Activated T-cell treated with anti-CD3 and anti-CD28 coated beads for 1 hour (primary cell): ENCODE measurements at regions not wholly inside any gene's neighbourhood (a gene's known extent, or its start where the extent isn't known, plus 50 kb on each side); places are given as distances from the start of the nearest gene placed in this dataset.
"Not testable (repeated sequence)": the region's sequence is repeated elsewhere in the genome, so short reads cannot be mapped to it uniquely, and the experiment has no call there.

Source experiments
- DNase-seq: peaks from one replicate; pipeline ENCODE4 v3.0.0-alpha.2; 2020; ENCODE audit warnings: low read depth

DNA sequence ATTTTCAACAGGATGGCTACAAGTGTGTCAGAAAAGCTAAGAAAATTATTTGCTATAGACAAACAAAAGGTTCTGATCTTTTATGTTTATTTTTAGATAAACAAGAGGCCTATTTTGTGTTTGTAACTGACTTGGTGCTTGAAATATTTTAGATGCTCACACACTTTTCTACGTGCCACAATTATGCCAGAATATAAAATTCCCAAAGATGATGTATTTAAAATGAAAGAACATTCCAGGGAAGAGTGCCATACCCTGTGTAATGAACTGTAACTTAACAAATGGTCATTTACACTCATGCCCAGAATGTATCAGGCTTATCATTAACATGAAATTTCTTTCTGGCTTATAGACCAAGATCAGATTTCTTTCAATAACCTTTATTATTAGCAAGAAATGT is 144.9 kb upstream of the MTPN start:
- no peak for DNase-seq

DNA sequence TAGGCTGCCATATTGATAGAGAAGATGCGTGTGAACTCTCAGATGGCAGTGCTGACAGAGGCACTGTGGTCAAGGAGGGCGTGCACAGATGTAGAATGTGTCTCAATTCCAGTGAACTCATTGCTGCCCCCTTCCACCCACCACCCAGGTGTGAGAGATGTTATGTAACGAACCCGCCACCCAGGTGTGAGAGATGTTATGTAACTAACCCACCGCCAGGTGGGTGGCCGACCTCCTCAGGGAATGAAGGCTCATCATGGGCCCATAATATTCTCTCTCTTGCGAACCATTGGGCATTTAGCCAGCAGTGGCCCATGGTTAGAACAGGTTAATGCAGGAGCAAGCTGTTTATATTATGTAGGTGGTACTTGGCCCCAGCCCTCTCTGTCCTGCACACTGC is 140.4 kb upstream of the MTPN start:
- no peak for DNase-seq

DNA sequence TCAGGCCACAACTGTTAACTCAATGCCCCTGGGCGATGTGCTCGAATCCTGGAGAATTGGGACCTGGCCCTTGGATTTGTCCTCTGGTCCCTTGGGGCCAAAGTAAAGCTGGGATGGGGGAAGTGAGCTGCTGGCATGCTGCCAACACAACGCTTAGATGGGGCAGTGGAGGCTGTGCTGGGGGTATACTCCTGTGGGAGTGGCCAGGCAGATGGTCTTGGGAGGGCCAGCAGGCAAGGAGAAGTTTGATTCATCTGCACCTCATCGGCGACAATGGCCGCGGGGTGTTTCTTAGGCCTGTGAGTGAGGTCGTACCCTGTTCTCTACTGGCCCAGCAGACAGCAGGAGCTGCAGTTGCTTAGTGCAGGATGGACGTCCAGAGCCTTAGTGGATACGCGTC is 139.0 kb upstream of the MTPN start:
- no peak for DNase-seq

DNA sequence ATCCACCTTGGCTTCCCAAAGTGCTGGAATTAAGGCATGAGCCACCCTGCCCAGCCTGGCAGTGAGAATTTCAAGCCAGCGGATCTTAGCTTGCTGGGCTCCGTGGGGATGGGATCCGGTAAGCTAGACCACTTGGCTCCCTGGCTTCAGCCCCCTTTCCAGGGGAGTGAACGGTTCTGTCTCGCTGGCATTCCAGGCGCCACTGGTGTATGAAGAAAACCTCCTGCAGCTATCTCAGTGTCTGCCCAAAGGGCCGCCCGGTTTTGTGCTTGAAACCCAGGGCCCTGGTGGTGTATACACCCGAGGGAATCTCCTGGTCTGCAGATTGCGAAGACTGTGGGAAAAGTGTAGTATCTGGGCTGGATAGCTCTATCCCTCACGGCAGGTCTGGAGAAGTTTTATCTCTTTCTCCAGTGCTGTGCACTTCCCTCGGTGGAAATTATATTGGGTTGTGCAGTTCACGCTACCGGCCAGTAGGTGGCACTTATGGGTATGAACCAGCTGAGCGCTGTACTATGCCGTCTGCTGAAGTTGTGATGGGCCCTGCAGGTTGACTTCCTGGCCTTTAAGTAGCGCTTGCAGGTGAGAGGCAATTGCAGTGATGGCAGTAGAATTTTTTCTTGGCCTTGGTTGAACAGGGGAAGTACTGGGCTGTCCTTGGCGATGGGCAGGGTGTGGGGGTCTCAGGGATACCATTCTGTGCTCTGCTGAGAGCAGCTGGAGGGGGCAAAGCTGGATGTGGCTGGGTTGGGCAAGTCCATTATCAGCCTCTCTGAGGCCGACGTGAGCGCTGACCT is 138.0 kb upstream of the MTPN start:
- DNase-seq: peak; percentile 4

DNA sequence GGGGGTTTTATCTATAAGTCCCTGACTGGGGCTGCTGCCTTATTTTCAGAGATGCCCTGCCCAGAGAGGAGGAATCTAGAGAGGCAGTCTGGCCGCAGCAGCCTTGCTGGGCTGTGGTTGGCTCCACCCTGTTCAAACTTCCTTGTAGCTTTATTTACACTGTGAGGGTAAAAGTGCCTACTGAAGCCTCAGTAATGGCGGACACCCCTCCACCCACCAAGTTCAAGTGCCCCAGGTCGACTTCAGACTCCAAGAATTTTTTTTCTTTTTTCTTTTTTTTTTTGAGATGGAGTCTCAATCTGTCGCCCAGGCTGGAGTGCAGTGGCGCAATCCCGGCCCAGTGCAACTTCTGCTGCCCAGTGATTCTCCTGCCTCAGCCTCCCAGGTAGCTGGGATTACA is 137.3 kb upstream of the MTPN start:
- DNase-seq: not testable (repeated sequence)

DNA sequence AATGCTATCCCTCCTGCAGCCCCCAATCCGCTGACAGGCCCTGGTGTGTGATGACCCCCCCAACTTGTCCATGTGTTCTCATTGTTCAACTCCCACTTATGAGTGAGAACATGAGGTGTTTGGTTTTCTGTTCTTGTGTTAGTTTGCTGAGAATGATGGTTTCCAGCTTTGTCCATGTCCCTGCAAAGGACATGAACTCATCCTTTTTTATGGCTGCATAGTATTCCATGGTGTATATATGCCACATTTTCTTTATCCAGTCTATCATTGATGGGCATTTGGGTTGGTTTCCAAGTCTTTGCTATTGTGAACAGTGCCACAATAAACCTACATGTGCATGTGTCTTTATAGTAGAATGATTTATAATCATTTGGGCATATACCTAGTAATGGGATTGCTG is 131.9 kb upstream of the MTPN start:
- DNase-seq: not testable (repeated sequence)

DNA sequence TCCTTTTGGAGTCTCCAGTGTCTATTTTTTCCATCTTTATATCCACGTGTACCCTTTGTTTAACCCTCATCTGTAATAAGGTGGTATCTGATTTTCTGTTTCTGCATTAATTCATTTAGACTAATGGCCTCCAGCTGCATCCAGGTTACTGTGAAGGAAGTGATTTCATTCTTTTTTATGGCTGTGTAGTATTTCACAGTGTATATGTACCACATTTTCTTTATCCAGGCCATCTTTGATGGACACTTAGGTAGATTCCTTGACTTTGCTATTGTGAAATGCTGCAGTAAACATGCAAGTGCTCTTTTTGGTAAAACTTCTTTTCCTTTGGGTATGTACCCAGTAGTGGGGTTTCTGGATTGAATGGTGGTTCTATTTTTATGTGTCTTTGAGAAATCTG is 128.0 kb upstream of the MTPN start:
- no peak for DNase-seq

DNA sequence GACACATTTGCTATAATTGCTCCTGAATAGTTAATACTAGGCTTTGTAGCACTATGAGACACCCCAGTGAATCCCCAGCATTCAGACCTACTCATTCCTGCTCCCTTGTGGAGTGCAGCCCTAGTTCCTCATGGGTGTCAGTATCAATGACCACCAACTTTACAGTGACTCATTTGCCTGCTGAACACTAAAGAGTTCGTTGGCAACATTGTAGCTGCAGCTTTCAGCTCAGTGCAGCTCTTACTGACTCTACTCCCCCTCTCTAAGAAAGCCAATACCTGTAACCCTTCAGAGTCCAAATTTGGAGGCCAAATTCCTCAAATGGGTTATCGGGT is 127.1 kb upstream of the MTPN start:
- no peak for DNase-seq

DNA sequence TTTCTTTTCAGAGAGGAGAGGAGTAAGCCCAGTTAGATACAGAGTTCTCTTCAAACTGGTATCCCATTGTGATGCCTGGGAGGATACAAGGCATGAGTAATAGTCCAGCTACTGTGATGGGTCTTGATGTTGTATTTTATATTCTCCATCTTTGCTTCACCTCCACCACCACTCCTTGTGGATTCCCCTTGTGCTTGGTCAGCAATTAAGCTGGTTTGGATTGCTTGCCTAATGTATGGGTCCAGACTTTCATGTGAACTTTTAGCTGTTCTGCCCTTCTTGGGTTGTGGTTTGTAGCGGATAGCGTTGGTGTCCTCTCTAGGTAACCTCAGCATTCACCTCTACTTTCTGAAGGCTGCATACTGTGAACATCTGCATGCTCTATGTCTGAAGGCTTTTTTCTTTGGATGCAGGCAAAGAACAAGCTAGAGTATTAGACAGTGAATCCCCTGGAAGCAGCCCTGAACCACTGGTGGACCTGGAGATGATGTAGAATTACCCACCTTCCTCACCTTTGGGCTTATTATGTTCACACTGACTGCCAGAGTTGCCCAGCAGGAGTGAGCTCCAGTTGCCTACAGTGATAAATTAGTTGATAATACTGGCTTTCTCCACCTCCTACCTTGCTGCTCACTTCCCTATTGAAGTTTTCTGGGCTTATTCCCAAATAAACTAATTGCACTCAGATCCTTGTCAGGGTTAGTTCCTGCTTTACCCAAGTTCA is 126.5 kb upstream of the MTPN start:
- DNase-seq: no peak

DNA sequence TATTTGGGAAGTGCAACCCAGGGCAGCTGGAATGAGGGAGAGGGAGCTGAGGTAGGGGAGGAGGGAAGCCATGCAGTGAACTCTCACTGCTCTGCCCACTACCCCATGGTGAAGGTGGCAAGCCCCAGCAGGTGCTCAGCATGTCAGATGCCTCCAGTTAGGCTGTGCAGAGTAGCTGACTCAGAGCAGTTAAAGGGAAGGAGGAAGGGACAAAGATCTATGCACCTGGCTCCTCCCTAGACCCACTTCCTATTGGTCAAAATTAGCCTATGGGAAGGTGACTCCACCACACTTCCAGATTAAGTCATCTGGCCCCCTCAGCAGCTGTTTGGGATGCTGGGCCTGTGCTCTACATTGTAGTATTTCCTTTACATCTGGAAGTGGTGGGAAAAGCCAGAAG is 125.7 kb upstream of the MTPN start:
- DNase-seq: no peak

DNA sequence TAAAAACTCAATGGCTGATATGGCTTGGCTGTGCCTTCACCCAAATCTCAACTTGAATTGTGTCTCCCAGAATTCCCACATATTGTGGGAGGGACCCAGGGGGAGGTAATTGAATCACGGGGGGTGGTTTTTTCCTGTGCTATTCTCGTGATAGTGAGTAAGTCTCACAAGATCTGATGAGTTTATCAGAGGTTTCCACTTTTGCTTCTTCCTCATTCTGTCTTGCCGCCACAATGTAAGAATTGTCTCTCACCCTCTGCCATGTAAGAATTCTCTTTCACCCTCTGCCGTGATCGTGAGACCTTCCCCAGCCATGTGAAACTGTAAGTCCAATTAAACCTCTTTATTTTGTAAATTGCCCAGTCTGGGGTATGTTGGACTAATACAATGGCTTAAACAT is 115.6 kb upstream of the MTPN start:
- DNase-seq: not testable (repeated sequence)

DNA sequence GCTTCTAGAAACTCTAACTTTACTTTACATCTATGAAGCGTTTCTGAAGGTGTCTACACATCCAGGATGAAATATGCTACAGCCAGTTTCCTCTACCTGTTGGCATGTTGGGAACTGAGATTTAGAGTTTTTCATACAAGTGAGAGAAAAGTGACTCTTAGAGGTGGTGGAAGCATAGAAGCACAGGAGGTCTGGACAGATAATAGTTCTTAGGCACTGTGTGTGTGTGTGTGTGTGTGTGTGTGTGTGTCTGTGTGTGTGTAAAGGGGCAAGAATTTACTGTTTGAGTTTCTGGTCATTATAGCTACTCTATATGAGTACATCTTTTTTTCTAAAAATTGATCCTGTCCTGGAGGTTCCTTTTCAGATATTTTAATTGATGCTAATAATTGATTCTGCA is 110.7 kb upstream of the MTPN start:
- no peak for DNase-seq

DNA sequence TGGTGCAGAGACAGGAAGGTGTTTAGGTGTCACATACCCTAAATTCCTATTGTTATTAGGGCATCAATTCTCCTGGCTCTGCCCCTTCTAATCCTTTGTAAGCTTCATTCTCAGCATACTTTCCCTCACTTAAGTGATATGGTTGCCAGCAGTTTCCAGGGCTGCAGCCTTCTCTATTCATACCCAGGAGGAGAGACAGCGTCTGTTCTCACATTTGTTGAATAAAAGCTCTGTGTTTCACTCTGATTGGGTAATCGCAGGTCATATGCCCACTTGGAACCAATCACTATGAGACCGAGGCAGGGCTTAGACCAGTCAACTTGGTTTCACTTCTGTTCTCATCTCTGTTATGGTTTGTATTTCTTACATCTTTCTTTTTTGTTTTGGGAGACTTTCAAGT is 109.6 kb upstream of the MTPN start:
- DNase-seq: no peak

DNA sequence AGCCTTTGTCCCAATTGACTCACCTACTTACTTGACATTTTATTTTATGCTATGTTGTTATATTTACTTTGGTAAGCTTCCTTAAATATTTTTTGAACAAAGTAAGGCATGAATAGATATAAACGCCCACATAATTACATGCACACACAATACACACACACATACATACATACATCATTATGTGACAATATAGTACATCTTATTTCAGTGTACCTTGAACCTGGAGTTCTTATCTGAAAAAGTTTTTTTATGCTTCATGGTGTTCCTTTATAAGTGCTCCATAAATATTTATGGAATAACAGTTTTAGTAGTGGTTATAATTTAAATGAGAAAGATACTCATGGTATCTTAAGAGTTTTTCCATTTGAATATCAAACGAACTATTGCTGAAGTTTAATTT is 102.8 kb upstream of the MTPN start:
- no peak for DNase-seq

DNA sequence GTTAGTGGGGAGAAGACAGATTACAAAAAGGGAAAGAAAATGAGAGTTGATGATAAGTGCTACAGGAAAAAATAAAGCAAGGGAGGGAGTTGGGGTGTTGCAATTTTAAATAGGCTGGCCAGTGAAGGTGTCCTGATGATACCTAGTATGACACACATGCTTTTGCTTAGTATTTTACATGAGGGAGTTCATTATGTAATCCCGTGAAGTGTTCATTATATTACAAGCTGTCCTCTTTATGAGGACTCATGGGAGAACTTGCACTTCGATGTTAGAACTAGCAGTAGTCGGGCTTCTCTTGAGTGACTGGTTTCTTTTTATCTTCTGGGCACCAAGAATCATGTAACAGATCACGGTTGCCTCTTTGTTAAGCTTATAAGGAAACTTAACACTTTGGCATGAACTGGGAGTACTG is 102.3 kb upstream of the MTPN start:
- DNase-seq: no peak

DNA sequence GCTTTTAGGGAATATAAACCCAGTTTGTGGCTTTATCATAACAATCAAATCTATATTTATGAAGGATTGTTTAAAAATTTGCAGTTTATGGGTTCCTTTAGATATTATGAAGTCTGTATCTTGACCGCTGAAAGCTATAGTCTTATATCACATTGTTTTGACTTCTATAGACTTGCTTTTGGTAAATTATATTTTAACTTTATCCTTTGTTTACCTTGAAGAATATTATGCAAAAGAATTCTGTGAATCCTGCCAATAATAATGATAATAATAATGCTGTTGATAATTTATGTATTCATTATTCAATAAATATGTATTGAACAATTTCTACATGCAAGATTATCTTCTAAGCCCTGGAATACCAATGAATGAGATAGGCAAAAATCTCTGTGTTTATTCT is 101.9 kb upstream of the MTPN start:
- no peak for DNase-seq

DNA sequence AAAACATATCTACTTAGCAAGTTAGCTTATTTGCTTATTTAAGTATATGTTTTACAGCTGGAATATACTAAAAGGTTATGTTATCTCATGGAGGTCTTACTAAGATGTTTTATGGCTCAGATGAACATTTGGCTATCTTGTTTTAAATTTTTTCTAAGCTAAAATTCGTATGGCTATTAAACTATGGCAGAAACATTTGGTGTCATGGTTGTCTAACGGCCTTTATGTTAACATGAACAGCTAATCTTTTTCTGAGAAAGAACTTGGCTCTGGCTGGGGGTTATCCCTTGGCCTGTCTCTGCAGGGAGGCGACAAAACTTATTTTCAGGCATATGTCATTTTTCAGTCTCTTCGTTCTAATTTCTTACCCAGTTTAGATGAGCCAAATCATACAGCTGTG is 101.5 kb upstream of the MTPN start:
- no peak for DNase-seq

DNA sequence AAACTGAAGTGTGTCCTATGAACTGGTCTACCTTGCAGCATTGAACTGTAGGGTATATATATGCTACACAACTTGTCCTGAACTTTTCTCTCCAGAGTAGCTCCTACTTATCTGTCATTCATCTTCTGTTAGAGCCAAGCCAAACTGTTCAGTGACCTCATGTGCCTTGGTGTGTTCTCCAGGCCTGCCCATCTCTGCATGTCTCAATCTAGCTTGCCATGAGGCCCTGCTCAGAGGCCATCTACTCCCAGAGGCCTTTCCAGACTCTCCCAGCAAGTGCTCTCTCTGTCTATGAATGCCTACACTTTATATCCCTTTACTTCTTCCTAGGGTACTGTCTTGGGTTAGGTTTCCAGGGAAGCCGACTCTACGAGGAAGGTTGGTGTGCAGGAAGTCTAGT is 99.8 kb upstream of the MTPN start:
- no peak for DNase-seq

DNA sequence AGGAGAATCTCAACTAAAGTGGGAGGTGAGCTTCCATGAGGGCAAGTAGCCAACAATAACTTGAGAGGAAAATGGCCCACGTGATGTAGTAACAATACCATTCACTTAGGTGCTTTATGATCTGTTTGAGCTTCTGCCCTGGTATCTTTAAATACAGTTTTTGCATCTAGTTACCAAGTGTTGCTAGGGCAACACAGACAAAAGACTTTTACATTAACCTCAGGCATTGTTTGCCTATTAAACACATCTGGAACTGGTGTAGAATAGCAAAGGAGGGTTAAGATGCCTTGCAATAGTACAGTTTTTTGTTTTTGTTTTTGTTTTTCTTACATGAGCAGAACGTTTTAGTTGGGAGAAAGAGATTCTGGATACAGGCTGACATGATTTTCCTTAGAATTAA is 97.7 kb upstream of the MTPN start:
- no peak for DNase-seq

DNA sequence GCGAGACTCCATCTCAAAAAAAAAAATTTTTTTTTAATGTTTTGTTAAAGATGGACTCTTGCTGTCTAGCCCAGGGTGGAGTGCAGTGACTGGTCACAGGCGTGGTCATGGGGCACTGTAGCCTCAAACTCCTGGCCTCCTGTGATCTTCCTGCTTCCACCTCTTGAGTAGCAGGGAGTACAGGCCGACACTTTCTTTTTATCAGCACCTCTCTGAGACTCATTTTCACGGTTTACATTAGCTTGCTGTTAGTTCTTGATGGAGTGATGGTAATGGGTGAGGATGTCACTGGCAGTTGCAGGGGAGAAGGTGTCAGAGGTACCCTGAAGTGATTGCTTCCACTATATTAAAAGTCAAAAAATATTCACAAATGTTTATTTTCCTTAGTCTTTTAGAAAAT is 95.3 kb upstream of the MTPN start:
- DNase-seq: no peak

DNA sequence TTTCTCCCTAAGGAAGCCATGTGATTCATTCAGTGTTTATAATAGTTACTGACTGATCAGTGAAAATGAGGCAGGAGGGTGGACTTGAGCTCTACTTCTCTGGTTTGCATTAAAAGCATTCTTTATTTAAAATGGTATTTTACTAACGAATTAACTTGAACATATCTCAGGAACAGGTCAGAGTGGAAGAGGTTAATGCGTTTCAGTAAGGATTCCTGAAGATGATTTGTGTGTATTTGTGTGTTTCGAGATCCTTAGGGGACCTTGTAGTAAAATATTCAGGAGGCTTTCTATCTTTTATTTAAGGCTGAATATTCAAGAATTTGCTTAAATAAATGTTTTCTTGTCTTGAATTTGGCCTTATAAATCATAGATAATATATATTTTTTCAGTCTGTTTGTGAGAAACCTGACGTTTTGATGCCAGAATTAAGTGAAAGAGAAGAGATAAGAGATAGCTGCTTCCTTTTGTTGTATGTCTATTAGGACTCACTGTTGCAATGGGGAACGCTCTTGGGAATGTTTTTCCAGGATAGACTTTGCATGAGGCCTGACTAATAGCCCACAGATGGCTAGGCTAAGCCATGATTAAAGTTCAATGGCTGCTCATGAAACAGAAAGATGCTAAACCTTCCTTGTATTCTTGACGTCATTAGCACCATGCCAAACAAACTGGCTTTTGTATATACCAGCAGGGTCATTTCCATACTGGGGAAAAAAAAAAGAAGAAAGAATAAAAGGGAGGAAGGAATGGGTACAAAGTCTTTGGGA is 93.8 kb upstream of the MTPN start:
- DNase-seq: no peak

DNA sequence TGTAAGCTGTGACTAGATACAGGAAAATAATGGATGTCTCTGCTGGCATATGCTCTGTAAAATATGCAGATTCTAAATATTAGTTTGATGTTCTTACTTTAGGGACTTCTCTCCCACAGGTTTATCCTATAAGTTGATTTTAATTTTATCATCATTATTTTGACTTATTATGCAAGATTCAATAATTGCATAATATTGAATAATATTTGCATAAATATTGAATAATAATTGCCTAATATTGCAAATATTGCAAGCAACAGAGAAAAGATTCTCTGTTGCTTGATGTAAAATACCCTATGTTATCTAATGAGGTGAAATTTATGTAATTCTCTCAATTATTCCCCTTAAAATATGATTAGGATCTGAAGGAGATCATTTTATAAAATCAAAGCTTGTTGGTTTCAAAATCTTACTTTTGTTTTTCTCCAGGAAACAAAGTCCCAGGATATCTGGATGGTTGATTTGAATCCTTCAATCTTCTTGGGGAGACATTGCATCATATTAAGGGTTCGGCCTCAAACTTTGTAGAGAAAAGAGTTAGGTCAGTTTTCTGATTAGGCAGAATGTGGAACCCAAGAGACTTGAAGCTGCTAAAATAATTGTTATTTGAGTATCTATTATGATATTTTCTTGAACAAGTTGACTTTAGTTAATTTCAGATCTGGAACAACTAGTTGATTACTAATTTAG is 92.8 kb upstream of the MTPN start:
- DNase-seq: no peak

DNA sequence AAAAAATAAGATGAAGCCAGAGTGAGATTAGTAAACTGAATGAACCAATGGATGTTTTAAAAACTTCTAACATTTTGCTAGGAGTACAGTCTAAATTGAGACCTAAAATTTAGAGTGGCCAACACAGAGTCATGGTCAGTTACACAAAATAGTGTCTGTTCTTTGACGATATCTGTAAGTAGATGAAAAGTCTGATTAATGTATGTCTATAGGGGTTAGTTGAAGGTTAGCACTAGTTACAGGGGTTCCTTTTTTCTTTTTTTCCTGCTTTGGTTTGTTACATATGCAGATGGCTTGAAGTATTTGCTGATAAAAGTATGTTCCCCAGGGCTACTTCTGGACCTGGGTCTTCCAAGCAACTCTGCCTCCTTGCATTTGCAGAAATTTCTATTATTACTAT is 90.1 kb upstream of the MTPN start:
- no peak for DNase-seq
